Transverse colon (tissue), 4 donors: ENCODE measurements at regions not wholly inside any gene's neighbourhood (a gene's known extent, or its start where the extent isn't known, plus 50 kb on each side); places are given as distances from the start of the nearest gene placed in this dataset.

Experiments
- CTCF ChIP-seq, 5 experiments: fragments of 200-600 bp in 3 of 5; fragments of 450-650 bp in 2 of 5; sonication (generic) in 3 of 5; IDR thresholded peaks; 1 replicate in 2 of 5; 2 replicates in 3 of 5; pipeline ENCODE4 v1.5.1; 2016 to 2017; ENCODE audit warnings: antibody characterized with exemption in 5 of 5, inconsistent platforms in 3 of 5, mild to moderate bottlenecking in 2 of 5, moderate library complexity in 1 of 5
- POLR2A ChIP-seq: fragments of 450-650 bp; IDR thresholded peaks from one replicate; pipeline ENCODE4 v1.6.1; 2016; ENCODE audit warnings: antibody characterized with exemption, mild to moderate bottlenecking, moderate library complexity
- POLR2AphosphoS5 ChIP-seq, 3 donors: sonication (generic); formaldehyde crosslinking; IDR thresholded peaks; one replicate each; pipeline ENCODE4 v1.6.1; 2016; ENCODE audit warnings: antibody characterized with exemption in 3 of 3

- TF ChIP-seq CTCF (IDR thresholded peaks at IDR 0.05) (no peak), POLR2A (no peak), POLR2AphosphoS5 (IDR thresholded peaks at IDR 0.05) (no peak)
Observed at GRCh38 chr5:120072068-120072761, 391.9 kb upstream of the PRR16 start.
